ENCODE measurements at regions not wholly inside any gene's neighbourhood (a gene's known extent, or its start where the extent isn't known, plus 50 kb on each side); places are given as distances from the start of the nearest gene placed in this dataset.

DNA sequence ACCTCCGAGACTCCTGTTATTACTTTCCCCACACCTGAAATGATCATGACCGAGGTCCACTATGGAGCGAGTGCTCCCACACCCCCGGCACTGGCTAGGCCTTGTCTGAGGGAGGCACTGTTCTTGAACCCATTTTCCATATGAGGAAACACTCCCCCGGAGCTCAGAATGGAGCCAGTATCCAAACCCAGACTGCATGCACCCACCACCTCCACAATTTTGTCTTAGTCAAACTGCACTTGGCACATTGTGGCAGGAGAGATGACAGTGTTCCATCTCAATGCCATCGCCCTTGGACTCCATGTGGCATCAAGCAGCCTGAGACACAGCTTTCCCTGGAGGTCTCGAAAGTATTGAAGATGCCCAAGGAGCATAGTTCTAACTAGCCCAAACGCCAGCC lies 154.1 kb downstream of the NUP210 start:
- DNase-seq = no peak

DNA sequence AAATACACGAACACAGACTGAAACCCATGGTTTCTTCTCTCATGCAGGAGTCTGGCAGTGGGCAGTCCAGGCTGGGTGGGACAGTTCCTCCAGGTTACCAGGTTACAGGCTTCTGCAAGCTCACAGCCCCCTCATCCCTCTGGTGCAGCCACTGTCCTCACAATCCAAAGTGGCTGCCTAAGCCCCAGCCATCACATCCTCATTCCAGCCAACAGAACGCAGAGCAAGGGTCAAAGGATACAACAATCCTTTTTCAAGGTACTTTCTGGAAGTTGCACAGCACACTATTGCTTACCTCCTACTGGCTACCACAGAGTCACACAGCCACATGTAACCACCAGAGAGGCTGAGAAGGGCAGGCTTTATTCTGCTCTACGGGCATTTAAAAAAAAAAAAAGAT lies 154.6 kb downstream of the NUP210 start:
- DNase-seq = no peak

- no peak for DNase-seq
Measured at GRCh38 chr3:13265016-13265415, 155.1 kb downstream of the NUP210 start.

DNA sequence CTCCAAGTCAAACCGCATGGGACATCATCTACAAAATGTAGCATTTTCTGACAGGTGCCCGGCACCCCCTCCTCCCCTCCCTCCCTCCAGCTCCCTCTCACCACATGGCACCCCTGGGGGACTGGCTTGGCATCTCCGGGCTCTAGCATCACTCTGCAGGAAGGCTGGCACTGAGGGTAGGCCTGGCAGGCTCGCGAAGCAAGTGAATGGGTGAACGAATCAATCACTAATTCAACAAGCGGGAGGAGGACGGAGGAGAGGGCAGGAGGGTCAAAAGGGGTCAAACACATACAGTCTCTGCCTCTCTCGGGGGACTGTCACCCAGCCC lies 155.7 kb downstream of the NUP210 start:
- no peak for DNase-seq

- DNase-seq = no peak
Measured at GRCh38 chr3:13263770-13264467, 156.2 kb downstream of the NUP210 start.

- DNase-seq = no peak
Measured at GRCh38 chr3:13262493-13263211, 157.5 kb downstream of the NUP210 start.

GRCh38 chr3:13261892-13262291 lies 158.2 kb downstream of the NUP210 start:
- no peak for DNase-seq

DNA sequence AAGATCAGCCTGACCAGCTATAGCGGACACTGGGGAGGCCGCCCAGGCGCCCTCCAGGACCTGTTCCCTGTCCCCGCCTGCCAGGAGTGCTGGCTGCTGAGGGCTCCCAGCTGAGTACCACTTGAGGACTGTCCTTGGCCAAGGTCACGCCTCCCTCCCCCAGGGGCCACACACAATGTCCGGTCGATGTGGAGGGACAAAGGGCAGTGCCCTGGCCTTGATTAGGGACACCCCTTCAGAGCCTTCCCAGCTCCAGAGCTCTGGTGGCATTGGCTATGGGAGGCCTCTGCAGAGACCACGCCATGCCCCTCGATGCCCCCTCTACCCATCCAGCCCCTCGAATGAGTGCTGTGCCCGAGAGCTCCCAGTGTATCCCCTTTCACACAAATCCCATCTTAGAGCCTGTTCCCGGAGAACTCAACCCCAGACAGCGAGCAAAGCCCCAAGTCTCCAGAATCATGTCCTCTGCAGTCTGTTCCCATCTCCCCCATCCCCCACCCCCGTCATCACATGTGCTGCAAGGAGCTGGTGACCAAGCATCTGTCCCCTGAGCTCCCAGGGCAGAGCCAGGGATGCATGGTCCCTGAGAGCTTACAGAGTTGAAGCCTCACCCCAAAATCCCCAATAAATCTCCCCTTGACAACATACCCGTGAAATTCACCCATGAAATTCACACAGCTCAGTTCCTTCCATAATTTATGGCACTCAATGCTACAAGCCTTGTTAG lies 158.9 kb downstream of the NUP210 start:
- DNase-seq = no peak

DNA sequence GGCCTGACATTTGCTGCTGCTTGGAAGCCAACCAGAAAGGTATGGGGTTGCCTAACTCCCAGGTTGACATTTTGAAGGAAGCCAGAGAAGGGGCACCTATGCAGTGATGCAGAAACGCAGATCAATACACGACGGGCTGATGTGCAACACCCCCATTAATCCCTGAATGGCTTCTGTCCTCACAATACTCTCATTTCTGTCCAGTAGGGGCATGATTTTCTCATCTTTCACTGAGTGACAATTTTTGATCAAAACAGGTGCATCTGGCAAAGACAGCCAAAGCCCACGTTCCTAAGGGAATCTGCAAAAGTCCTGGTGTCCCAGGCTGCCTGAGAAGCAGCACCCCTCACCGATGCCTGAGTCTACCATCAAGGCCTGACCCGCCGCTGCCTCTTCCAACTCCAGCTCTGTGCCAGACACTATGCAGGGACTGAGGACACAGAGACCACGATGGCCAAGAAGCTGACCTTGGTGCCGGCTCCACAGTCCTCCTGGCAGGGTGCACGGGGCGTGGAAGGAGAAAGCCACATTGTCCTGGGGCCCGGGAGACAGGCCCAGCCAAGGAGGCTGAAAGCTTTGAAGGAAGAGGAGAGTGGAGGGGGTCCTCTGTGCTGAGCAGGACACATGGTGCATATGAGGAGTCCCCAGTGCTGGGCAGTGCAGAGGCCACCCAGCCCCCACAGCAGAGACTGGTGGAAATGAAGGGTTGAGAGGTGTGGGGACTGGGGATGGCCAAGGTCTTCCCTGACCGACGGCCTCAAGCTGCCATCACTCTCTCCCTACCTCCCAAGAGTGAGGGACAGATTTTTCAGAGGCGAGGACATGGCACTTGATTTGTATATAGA lies 159.6 kb downstream of the NUP210 start:
- no peak for DNase-seq

- no peak for DNase-seq
Measured at GRCh38 chr3:13259831-13260230, 160.3 kb downstream of the NUP210 start.

DNA sequence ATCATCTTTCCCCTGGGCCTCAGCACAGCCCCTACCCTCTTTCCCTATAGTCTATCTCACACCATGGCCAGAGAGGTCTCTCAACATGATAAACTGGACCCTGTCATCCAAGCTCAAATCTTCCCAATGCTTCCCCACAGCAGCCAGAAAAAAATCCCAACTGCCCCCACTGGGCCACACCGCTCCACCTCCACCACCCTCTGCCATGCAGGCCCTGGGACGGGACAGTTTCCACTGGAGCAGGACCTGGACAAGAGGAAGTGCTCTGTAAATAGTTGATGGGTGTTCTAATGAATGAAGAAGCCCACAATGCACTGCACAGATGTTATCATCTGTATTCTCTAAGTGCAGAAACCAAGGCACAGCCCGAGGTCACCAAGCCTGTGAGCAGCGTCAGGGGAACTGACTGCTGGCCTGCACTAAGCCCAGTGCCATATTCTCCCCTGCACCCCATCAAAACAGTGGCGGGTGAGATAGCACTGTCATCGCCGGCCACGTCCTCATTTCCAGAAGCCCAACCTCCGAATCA lies 161.1 kb downstream of the NUP210 start:
- no peak for DNase-seq

DNA sequence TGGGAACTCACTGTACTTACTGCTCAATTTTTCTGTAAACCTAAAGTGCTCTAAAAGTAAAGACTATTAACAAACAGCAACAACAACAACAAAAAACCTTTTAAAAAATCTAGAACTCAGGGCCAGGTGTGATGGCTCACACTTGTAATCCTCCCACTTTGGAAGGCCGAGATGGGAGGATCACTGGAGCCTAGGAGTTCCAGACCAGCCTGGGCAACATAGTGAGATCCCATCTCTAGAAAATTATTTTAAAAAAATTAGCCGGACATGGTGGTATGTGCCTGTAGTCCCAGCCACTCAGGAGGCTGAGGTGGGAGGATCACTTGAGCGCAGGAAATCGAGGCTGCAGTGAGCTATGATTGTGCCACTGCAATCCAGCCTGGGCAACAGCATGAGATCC lies 161.8 kb downstream of the NUP210 start:
- no peak for DNase-seq

- no peak for DNase-seq
Measured at GRCh38 chr3:13257666-13258065, 162.5 kb downstream of the NUP210 start.

- no peak for DNase-seq
Measured at GRCh38 chr3:13256845-13257244, 163.3 kb downstream of the NUP210 start.

- DNase-seq = no peak
Measured at GRCh38 chr3:13254028-13254951, 165.8 kb downstream of the NUP210 start.

GRCh38 chr3:13253208-13253937 lies 166.7 kb downstream of the NUP210 start:
- DNase-seq = no peak

DNA sequence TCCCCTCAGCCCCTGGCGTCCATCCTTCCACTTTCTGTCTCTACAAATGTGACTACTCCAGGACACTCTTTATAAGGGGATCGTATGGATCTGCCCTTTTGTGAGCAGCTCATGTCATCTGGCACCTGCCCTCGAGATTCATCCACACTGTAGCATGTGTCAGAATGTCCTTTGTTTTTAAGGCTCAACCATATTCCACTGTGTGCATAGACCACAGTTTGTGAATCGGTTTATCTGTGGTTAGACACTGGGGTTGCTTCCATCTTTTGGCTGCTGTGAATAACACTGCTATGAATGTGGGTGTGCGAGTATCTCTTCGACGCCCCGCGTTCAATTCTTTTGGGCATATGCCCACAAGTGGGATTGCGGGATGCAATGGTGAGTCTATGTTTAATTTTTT lies 167.9 kb downstream of the NUP210 start:
- DNase-seq = no peak

DNA sequence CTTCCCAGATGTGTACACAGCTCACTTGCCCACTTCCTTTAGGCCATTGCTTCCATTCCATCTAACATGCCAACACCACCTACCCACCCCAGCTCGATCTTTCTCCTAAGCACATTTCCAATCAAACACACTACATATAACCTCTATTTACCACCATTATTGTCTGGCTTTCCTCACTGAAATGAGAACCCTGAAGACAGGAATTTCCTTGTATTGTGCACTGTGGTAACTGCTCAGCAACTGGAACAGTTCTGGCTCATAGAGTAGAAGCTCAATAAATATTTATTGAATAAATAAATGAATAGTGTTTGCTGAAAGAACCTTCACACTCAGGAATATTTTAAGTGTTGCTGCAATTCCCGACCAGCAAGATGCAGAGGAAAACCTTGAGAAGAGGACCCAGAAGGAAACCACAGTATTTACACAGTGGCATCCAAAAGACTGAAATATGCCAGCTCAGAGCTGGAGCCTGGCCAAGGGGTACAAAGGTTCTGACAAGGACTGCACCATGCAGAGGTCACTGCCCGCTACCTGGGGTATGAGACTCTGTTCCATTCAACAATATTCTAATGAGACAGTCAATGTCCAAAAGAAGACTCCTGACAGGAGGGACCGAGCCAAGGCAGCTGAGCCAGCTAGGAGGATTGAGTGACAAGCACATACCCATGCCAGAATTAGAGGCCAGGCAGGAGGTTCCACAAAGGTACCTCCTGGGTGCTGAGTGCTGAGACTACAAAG lies 168.8 kb downstream of the NUP210 start:
- DNase-seq = no peak

GRCh38 chr3:13249664-13250390 lies 170.3 kb downstream of the NUP210 start:
- DNase-seq = no peak

DNA sequence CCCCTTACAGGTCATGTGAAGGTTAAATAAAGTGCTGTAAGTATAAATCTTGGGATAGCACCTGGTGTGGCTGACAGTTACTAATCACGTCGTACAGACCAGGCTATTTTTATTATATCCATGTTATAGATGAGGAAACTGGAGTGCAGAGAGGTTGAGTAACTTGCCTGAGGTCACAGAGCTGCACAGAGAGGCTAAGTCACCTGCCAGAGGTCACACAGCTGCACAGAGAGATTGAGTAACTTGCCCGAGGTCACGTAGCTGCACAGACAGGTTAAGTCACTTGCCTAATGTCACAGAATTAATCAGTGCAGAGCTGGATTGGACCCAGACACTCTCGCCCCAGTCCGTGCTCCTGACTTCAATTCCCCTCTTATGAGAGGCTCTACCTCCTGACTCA lies 171.5 kb downstream of the NUP210 start:
- DNase-seq = no peak
